CD14-positive monocyte (primary cell): ENCODE measurements at regions not wholly inside any gene's neighbourhood (a gene's known extent, or its start where the extent isn't known, plus 50 kb on each side); places are given as distances from the start of the nearest gene placed in this dataset.
A peak's percentile ranks its signal among the peaks of the same experiment; 100 is the strongest.

ENCODE experiments used
- DNase-seq, 3 donors: peaks; one replicate each; pipeline ENCODE4 v3.0.0-alpha.2; 2011 to 2022
- H2AFZ ChIP-seq: 2 replicates; pipeline ENCODE4 v1.6.0; 2012; ENCODE audit warnings: mild to moderate bottlenecking, low read depth, low read length, inconsistent platforms; ENCODE audit not compliant: insufficient read depth, poor library complexity, severe bottlenecking
- H3K27ac ChIP-seq, 2 donors: 1 replicate in 1 of 2; 2 replicates in 1 of 2; pipeline ENCODE4 v1.5.1; 2012 to 2013; ENCODE audit warnings: low read length in 2 of 2, control low read depth in 1 of 2, inconsistent platforms in 1 of 2, low read depth in 1 of 2, mild to moderate bottlenecking in 1 of 2
- H3K27me3 ChIP-seq, 2 donors: one replicate each; pipeline versions ENCODE4 v1.6.0 to v1.6.1; 2011 to 2013; ENCODE audit warnings: low read length in 2 of 2; ENCODE audit not compliant: control insufficient read depth in 2 of 2, insufficient read depth in 2 of 2
- H3K36me3 ChIP-seq, 2 donors: replicated peaks in 1 of 2; 1 replicate in 1 of 2; 2 replicates in 1 of 2; pipeline versions ENCODE4 v1.5.1 to v1.6.1; 2012 to 2013; ENCODE audit warnings: low read length in 2 of 2, control low read depth in 1 of 2, inconsistent platforms in 1 of 2, mild to moderate bottlenecking in 1 of 2; ENCODE audit not compliant: insufficient read depth in 2 of 2, control insufficient read depth in 1 of 2
- H3K4me1 ChIP-seq, 2 donors: 1 replicate in 1 of 2; 2 replicates in 1 of 2; pipeline versions ENCODE4 v1.5.1 to v1.6.1; 2012 to 2013; ENCODE audit warnings: low read length in 2 of 2, control low read depth in 1 of 2, inconsistent platforms in 1 of 2, mild to moderate bottlenecking in 1 of 2, moderate library complexity in 1 of 2; ENCODE audit not compliant: insufficient read depth in 2 of 2, control insufficient read depth in 1 of 2
- H3K4me2 ChIP-seq: replicated peaks from 2 replicates; pipeline ENCODE3; 2012; ENCODE audit warnings: low read length, moderate library complexity, mild to moderate bottlenecking; ENCODE audit not compliant: poor library complexity, severe bottlenecking; ENCODE audit errors: extremely low read depth
- H3K4me3 ChIP-seq, 3 experiments: fragments of 200-600 bp in 1 of 3; sonication (generic) in 1 of 3; replicated peaks in 1 of 3; 1 replicate in 2 of 3; 2 replicates in 1 of 3; pipeline ENCODE4 v1.5.1; 2011 to 2013; ENCODE audit warnings: low read length in 3 of 3, mild to moderate bottlenecking in 3 of 3, control low read depth in 2 of 3, low read depth in 2 of 3, inconsistent platforms in 1 of 3, moderate library complexity in 1 of 3
- H3K79me2 ChIP-seq: 2 replicates; pipeline ENCODE4 v1.6.0; 2012; ENCODE audit warnings: mild to moderate bottlenecking, control low read depth, inconsistent platforms, low read length, moderate library complexity; ENCODE audit not compliant: insufficient read depth
- H3K9ac ChIP-seq: 2 replicates; pipeline ENCODE4 v1.6.0; 2017; ENCODE audit warnings: low read length, mild to moderate bottlenecking; ENCODE audit not compliant: insufficient read depth, poor library complexity, severe bottlenecking
- H3K9me3 ChIP-seq, 2 donors: replicated peaks in 1 of 2; 1 replicate in 1 of 2; 2 replicates in 1 of 2; pipeline versions ENCODE4 v1.5.1 to v1.6.1; 2012 to 2013; ENCODE audit warnings: low read length in 2 of 2, control low read depth in 1 of 2; ENCODE audit not compliant: control insufficient read depth in 1 of 2, insufficient read depth in 1 of 2
- H4K20me1 ChIP-seq: 2 replicates; pipeline ENCODE4 v1.6.0; 2012; ENCODE audit warnings: mild to moderate bottlenecking, low read length, control low read depth, moderate library complexity; ENCODE audit not compliant: insufficient read depth
- H3K27ac Mint-ChIP-seq, 7 donors: one replicate each; pipeline ENCODE4 v1.8.0; 2020; ENCODE audit warnings: mild to moderate bottlenecking in 7 of 7, mixed read lengths in 7 of 7, moderate library complexity in 6 of 7, inconsistent platforms in 2 of 7
- H3K27me3 Mint-ChIP-seq, 3 donors: one replicate each; pipeline ENCODE4 v1.8.0; 2021 to 2022; ENCODE audit warnings: low read depth in 3 of 3, mild to moderate bottlenecking in 3 of 3, mixed read lengths in 3 of 3, moderate library complexity in 3 of 3, inconsistent platforms in 1 of 3
- H3K36me3 Mint-ChIP-seq, 2 donors: one replicate each; pipeline ENCODE4 v1.8.0; 2020; ENCODE audit warnings: mixed read lengths in 2 of 2, inconsistent platforms in 1 of 2, mild to moderate bottlenecking in 1 of 2
- H3K4me1 Mint-ChIP-seq: one replicate; pipeline ENCODE4 v1.8.0; 2020; ENCODE audit warnings: mild to moderate bottlenecking, mixed read lengths
- H3K4me3 Mint-ChIP-seq, 2 donors: one replicate each; pipeline ENCODE4 v1.8.0; 2020; ENCODE audit warnings: mild to moderate bottlenecking in 2 of 2, mixed read lengths in 2 of 2, moderate library complexity in 1 of 2
- H3K9me3 Mint-ChIP-seq, 7 donors: one replicate each; pipeline ENCODE4 v1.8.0; 2020 to 2022; ENCODE audit warnings: mixed read lengths in 7 of 7, mild to moderate bottlenecking in 6 of 7, moderate library complexity in 6 of 7, inconsistent platforms in 2 of 7
- CTCF ChIP-seq: fragments of 200-600 bp; IDR thresholded peaks from one replicate; pipeline ENCODE4 v1.8.0; 2022; ENCODE audit warnings: antibody characterized with exemption, mild to moderate bottlenecking
- WGBS: methylation state at CpG from one replicate; pipeline ENCODE4 v1.1.5; 2013; ENCODE audit warnings: missing lambda C conversion rate; ENCODE audit not compliant: insufficient coverage; 5-methylcytosine and 5-hydroxymethylcytosine counted together
- intact Hi-C, 2 donors: fragments of 100-400 bp; cut with micrococcal nuclease; formaldehyde crosslinking; loops; one replicate each; pipeline versions ENCODE4 v1.15.0 to v1.15.1; 2023

GRCh38 chrX:34218063-34218462 is 85.9 kb upstream of the FAM47A start:
- Mint-ChIP-seq H3K36me3 (no peaks in the 10 kb centered on the region), H3K27me3 (no peaks in the 10 kb centered on the region), H3K4me3 (no peak overlapping the region), H3K9me3 (peaks cover 0 to 10% (median 3%) of the 10 kb centered on the region in 7 donors), H3K4me1 (no peaks in the 10 kb centered on the region), H3K27ac (no peak overlapping the region)
- no peaks in the 10 kb centered on the region for H3K4me1 ChIP-seq
- no peak for TF ChIP-seq CTCF
- H3K27me3 ChIP-seq, result no peaks in the 10 kb centered on the region
- H3K27ac ChIP-seq, result no peak overlapping the region
- no peak overlapping the region for H3K9ac ChIP-seq
- WGBS, result no CpG with 5 or more reads among the region's 1 CpG
- H3K4me3 ChIP-seq, result no peak overlapping the region
- H2AFZ ChIP-seq, result no peak overlapping the region
- H3K9me3 ChIP-seq, result peaks cover 3 to 4% of the 10 kb centered on the region in 2 donors
- no peaks in the 10 kb centered on the region for H3K79me2 ChIP-seq
- no peaks in the 10 kb centered on the region for H3K36me3 ChIP-seq
- no peak overlapping the region for H3K4me2 ChIP-seq
- no peaks in the 10 kb centered on the region for H4K20me1 ChIP-seq
- intact Hi-C loops, result no loop called here
- DNase-seq, result peak in 1 of 3 donors; percentile 12

- Mint-ChIP-seq H3K36me3 (no peaks in the 10 kb centered on the region), H3K9me3 (peaks cover 0 to 2% (median 0%) of the 10 kb centered on the region in 7 donors), H3K27ac (no peak overlapping the region), H3K4me1 (no peaks in the 10 kb centered on the region), H3K4me3 (no peak overlapping the region), H3K27me3 (no peaks in the 10 kb centered on the region)
- Histone ChIP-seq H4K20me1 (no peaks in the 10 kb centered on the region), H3K27ac (no peak overlapping the region), H3K4me1 (no peaks in the 10 kb centered on the region), H2AFZ (no peak overlapping the region), H3K4me3 (no peak overlapping the region), H3K27me3 (no peaks in the 10 kb centered on the region), H3K36me3 (no peaks in the 10 kb centered on the region), H3K9ac (no peak overlapping the region), H3K79me2 (no peaks in the 10 kb centered on the region), H3K4me2 (no peak overlapping the region), H3K9me3 (no peaks in the 10 kb centered on the region)
- intact Hi-C loops, result no loop called here
- TF ChIP-seq CTCF, result no peak
- DNase-seq, result no peak
- WGBS, result no CpG with 5 or more reads among the region's 1 CpG
These were observed 65.8 kb upstream of the FAM47A start for GRCh38 chrX:34197946-34198345.
